HCT116 (cell line): ENCODE measurements at regions not wholly inside any gene's neighbourhood (a gene's known extent, or its start where the extent isn't known, plus 50 kb on each side); places are given as distances from the start of the nearest gene placed in this dataset.
A peak's percentile ranks its signal among the peaks of the same experiment; 100 is the strongest.

Source experiments
- ATAC-seq: fragments of 200-7000 bp; cut with Tn5 transposase; 2 replicates; pipeline ENCODE4 v1.9.1; 2020; ENCODE audit warnings: mild to moderate bottlenecking, moderate library complexity
- BruUV-seq: library from RNA; stranded (reverse); fragments of 400-500 nt; replicated peaks from 2 replicates; lab custom pipeline; 2021; lab: Mats Ljungman, UMichigan
- CTCF ChIA-PET: fragments of 300-600 bp; sonication (Branson Sonifier 250); formaldehyde crosslinking; loops from one replicate; lab custom pipeline; 2021; ENCODE audit warnings: antibody characterized with exemption; lab: Charles Lee
- POLR2A ChIA-PET: fragments of 300-600, 350-600 bp; sonication (Branson Sonifier 250); formaldehyde crosslinking; loops from one replicate; lab custom pipeline; 2021; ENCODE audit warnings: antibody characterized with exemption; lab: Charles Lee
- RAD21 ChIA-PET, 2 experiments: fragments of 300-600 bp; sonication (Branson Sonifier 250); formaldehyde crosslinking; loops; one replicate each; lab custom pipeline; 2023; ENCODE audit warnings: low total read pairs in 2 of 2; ENCODE audit not compliant: uncharacterized antibody in 2 of 2, unreplicated experiment in 2 of 2, low non-redundant PET in 1 of 2; lab: Charles Lee
- DNase-seq: peaks from one replicate; pipeline ENCODE4 v3.0.0-alpha.2; 2010; ENCODE audit warnings: low read depth, low spot score
- H2AFZ ChIP-seq: fragments of 200-600 bp; shearing (Covaris generic), sonication (generic); 2 replicates; pipeline ENCODE4 v1.6.1; 2017; ENCODE audit warnings: low read depth, mixed run types, mixed read lengths, antibody characterized with exemption, low read length; ENCODE audit not compliant: poor library complexity, severe bottlenecking
- H3K27ac ChIP-seq: 2 replicates; pipeline ENCODE4 v1.5.1; 2012; ENCODE audit warnings: low read depth, low read length
- H3K27me3 ChIP-seq: fragments of 200-600 bp; sonication (generic); 2 replicates; pipeline ENCODE4 v1.6.1; 2016; ENCODE audit warnings: mixed run types, low read length, mixed read lengths; ENCODE audit not compliant: insufficient read depth
- H3K36me3 ChIP-seq, 2 experiments: fragments of 200-500 bp in 1 of 2; fragments of 200-600 bp in 1 of 2; sonication (Bioruptor generic) in 1 of 2; sonication (generic) in 1 of 2; 2 replicates each; pipeline versions ENCODE4 v1.5.1 to v1.6.1; 2014 to 2016; ENCODE audit warnings: low read length in 2 of 2, inconsistent platforms in 1 of 2, mixed read lengths in 1 of 2, mixed run types in 1 of 2; ENCODE audit not compliant: insufficient read depth in 2 of 2, control insufficient read depth in 1 of 2
- H3K4me1 ChIP-seq, 2 experiments: fragments of 200-600 bp in 1 of 2; sonication (generic) in 1 of 2; 2 replicates each; pipeline versions ENCODE4 v1.5.1 to v1.6.1; 2012 to 2017; ENCODE audit warnings: low read length in 2 of 2, inconsistent platforms in 1 of 2, mild to moderate bottlenecking in 1 of 2, mixed read lengths in 1 of 2, mixed run types in 1 of 2, moderate library complexity in 1 of 2; ENCODE audit not compliant: insufficient read depth in 2 of 2, control insufficient read depth in 1 of 2
- H3K4me2 ChIP-seq: fragments of 200-600 bp; sonication (generic); 2 replicates; pipeline ENCODE4 v1.6.1; 2017; ENCODE audit warnings: mixed run types, low read length, mixed read lengths
- H3K4me3 ChIP-seq, 2 experiments: fragments of 200-600 bp in 1 of 2; sonication (generic) in 1 of 2; replicated peaks in 1 of 2; 2 replicates each; pipeline ENCODE4 v1.5.1; 2011 to 2016; ENCODE audit warnings: low read length in 2 of 2, control low read depth in 1 of 2, low read depth in 1 of 2, mild to moderate bottlenecking in 1 of 2, mixed read lengths in 1 of 2, mixed run types in 1 of 2
- H3K79me2 ChIP-seq: fragments of 200-600 bp; sonication (generic); 2 replicates; pipeline ENCODE4 v1.6.1; 2017; ENCODE audit warnings: mild to moderate bottlenecking, mixed run types, low read length, moderate library complexity, mixed read lengths; ENCODE audit not compliant: insufficient read depth
- H3K9ac ChIP-seq: fragments of 200-600 bp; sonication (generic); 2 replicates; pipeline ENCODE4 v1.6.1; 2016; ENCODE audit warnings: low read length, mixed read lengths
- H3K9me2 ChIP-seq: fragments of 200-600 bp; sonication (generic), shearing (Covaris generic); 2 replicates; pipeline ENCODE4 v1.6.1; 2017; ENCODE audit warnings: mixed run types, mild to moderate bottlenecking, moderate library complexity; ENCODE audit not compliant: insufficient read depth
- H3K9me3 ChIP-seq, 2 experiments: fragments of 200-500 bp in 1 of 2; fragments of 200-600 bp in 1 of 2; sonication (Bioruptor generic) in 1 of 2; sonication (generic) in 1 of 2; 2 replicates each; pipeline ENCODE4 v1.6.1; 2014 to 2017; ENCODE audit warnings: low read length in 2 of 2, mixed read lengths in 2 of 2, inconsistent platforms in 1 of 2, low read depth in 1 of 2, mild to moderate bottlenecking in 1 of 2, mixed run types in 1 of 2, moderate library complexity in 1 of 2; ENCODE audit not compliant: control insufficient read depth in 1 of 2, insufficient read depth in 1 of 2
- H4K20me1 ChIP-seq: fragments of 200-600 bp; sonication (generic), shearing (Covaris generic); 2 replicates; pipeline ENCODE4 v1.6.1; 2017; ENCODE audit warnings: mixed run types, mild to moderate bottlenecking, moderate library complexity; ENCODE audit not compliant: insufficient read depth
- CBX3 ChIP-seq: IDR thresholded peaks from 2 replicates; pipeline ENCODE4 v1.6.1; 2012; ENCODE audit warnings: low read depth
- EZH2phosphoT487 ChIP-seq: fragments of 200-600 bp; IDR thresholded peaks from 2 replicates; pipeline ENCODE4 v1.6.1; 2018; ENCODE audit warnings: antibody characterized with exemption, borderline replicate concordance
- FOSL1 ChIP-seq: IDR thresholded peaks from 2 replicates; pipeline ENCODE4 v1.6.1; 2012; ENCODE audit warnings: low read depth
- JUND ChIP-seq: IDR thresholded peaks from 2 replicates; pipeline ENCODE4 v1.6.1; 2012
- MAX ChIP-seq: IDR thresholded peaks from 2 replicates; pipeline ENCODE4 v1.6.1; 2012
- POLR2AphosphoS5 ChIP-seq: IDR thresholded peaks from 2 replicates; pipeline ENCODE4 v1.6.1; 2011; ENCODE audit warnings: mild to moderate bottlenecking, low read depth, low read length, moderate library complexity
- ZFX ChIP-seq: fragments of 450-650 bp; IDR thresholded peaks from 2 replicates; pipeline ENCODE4 v1.6.1; 2017
- intact Hi-C: fragments of 100-400 bp; cut with micrococcal nuclease; formaldehyde crosslinking; loops from 2 replicates; pipeline ENCODE4 v1.10.0; 2022

GRCh38 chr18:29647700-29648099 lies 1394.8 kb downstream of the DSC3 start:
- POLR2A ChIA-PET, result no interaction called here
- no peaks in the 10 kb centered on the region for H3K9me2 ChIP-seq
- H3K79me2 ChIP-seq, result no peaks in the 10 kb centered on the region
- H3K27ac ChIP-seq, result no peak overlapping the region
- H3K9ac ChIP-seq, result no peak overlapping the region
- DNase-seq (no peak), ATAC-seq (no peak)
- no peaks in the 10 kb centered on the region for H3K9me3 ChIP-seq
- 0 out of 4 replicates have a peak, but pooled peaks cover 0 to 3% of the 10 kb centered on the region in 2 experiments for H3K4me1 ChIP-seq
- no peak overlapping the region for H3K4me3 ChIP-seq
- BruUV-seq, result no TSS peak
- RAD21 ChIA-PET, result no interaction called here
- H2AFZ ChIP-seq, result no peak overlapping the region
- TF ChIP-seq ZFX, result no peak
- TF ChIP-seq MAX, result no peak
- TF ChIP-seq EZH2phosphoT487, result no peak
- no peak for TF ChIP-seq JUND
- no peak for TF ChIP-seq CBX3
- H3K4me2 ChIP-seq, result no peak overlapping the region
- H3K27me3 ChIP-seq, result no peaks in the 10 kb centered on the region
- intact Hi-C loops, result no loop called here
- no peaks in the 10 kb centered on the region for H3K36me3 ChIP-seq
- H4K20me1 ChIP-seq, result no peaks in the 10 kb centered on the region
- CTCF ChIA-PET, result no interaction called here

GRCh38 chr18:29644276-29644675 lies 1398.3 kb downstream of the DSC3 start:
- Histone ChIP-seq H3K9me3 (no peaks in the 10 kb centered on the region), H3K27me3 (no peaks in the 10 kb centered on the region), H3K36me3 (no peaks in the 10 kb centered on the region), H3K9me2 (no peaks in the 10 kb centered on the region), H2AFZ (no peak overlapping the region), H3K79me2 (no peaks in the 10 kb centered on the region), H4K20me1 (no peaks in the 10 kb centered on the region), H3K4me1 (0 out of 4 replicates have a peak, but pooled peaks cover 0 to 3% of the 10 kb centered on the region in 2 experiments), H3K27ac (no peak overlapping the region), H3K9ac (no peak overlapping the region), H3K4me3 (no peak overlapping the region), H3K4me2 (no peak overlapping the region)
- TF ChIP-seq FOSL1 (peak; percentile 39; the same call in 1 of the 2 replicates), POLR2AphosphoS5 (no peak)
- ChIA-PET RAD21 (no interaction called here), CTCF (no interaction called here), POLR2A (no interaction called here)
- intact Hi-C loops, result no loop called here
- ATAC-seq (no peak), DNase-seq (peak; percentile 0)
- BruUV-seq, result no TSS peak
